ENCODE measurements at regions not wholly inside any gene's neighbourhood (a gene's known extent, or its start where the extent isn't known, plus 50 kb on each side); places are given as distances from the start of the nearest gene placed in this dataset.

GRCh38 chr4:134634301-134634700 lies 432.7 kb upstream of the PABPC4L start:
- TF ChIP-seq POLR2AphosphoS5 (IDR thresholded peaks at IDR 0.05) (no peak), POLR2A (IDR thresholded peaks at IDR 0.05) (no peak), CTCF (IDR thresholded peaks at IDR 0.05) (no peak), EP300 (IDR thresholded peaks at IDR 0.05) (no peak)

Measured in suprapubic skin (tissue), 4 donors.